Epithelial cell of esophagus (primary cell): ENCODE measurements at regions not wholly inside any gene's neighbourhood (a gene's known extent, or its start where the extent isn't known, plus 50 kb on each side); places are given as distances from the start of the nearest gene placed in this dataset.
A peak's percentile ranks its signal among the peaks of the same experiment; 100 is the strongest.

Experiments used
- DNase-seq: peaks from one replicate; pipeline ENCODE4 v3.0.0; 2010; ENCODE audit warnings: low read depth
- H3K4me3 ChIP-seq: 2 replicates; pipeline ENCODE4 v1.5.1; 2011; ENCODE audit warnings: mild to moderate bottlenecking, low read length, control low read depth
- CTCF ChIP-seq: IDR thresholded peaks from 2 replicates; pipeline ENCODE4 v1.5.1; 2011; ENCODE audit warnings: low read depth, mild to moderate bottlenecking, low read length, control low read depth, inconsistent platforms; ENCODE audit not compliant: insufficient read depth; ENCODE audit errors: missing control alignments

GRCh38 chr11:116294630-116295029 is 478.2 kb downstream of the BUD13 start:
- TF ChIP-seq CTCF: no peak
- DNase-seq: peak; percentile 25
- no peak overlapping the region for H3K4me3 ChIP-seq

- no peak for TF ChIP-seq CTCF
- no peak overlapping the region for H3K4me3 ChIP-seq
- no peak for DNase-seq
These were observed 484.9 kb downstream of the BUD13 start for GRCh38 chr11:116287866-116288265.

- no peak for DNase-seq
- no peak for TF ChIP-seq CTCF
- no peak overlapping the region for H3K4me3 ChIP-seq
These were observed 487.8 kb downstream of the BUD13 start for GRCh38 chr11:116285026-116285425.

- no peak for DNase-seq
- no peak overlapping the region for H3K4me3 ChIP-seq
- no peak for TF ChIP-seq CTCF
These were observed 489.5 kb downstream of the BUD13 start for GRCh38 chr11:116283300-116283699.

GRCh38 chr11:116282481-116282880 is 490.3 kb downstream of the BUD13 start:
- no peak for DNase-seq
- TF ChIP-seq CTCF: no peak
- H3K4me3 ChIP-seq: no peak overlapping the region

- H3K4me3 ChIP-seq: no peak overlapping the region
- no peak for DNase-seq
- TF ChIP-seq CTCF: no peak
These were observed 491.3 kb downstream of the BUD13 start for GRCh38 chr11:116281173-116282160.
